ENCODE measurements at regions not wholly inside any gene's neighbourhood (a gene's known extent, or its start where the extent isn't known, plus 50 kb on each side); places are given as distances from the start of the nearest gene placed in this dataset.
A peak's percentile ranks its signal among the peaks of the same experiment; 100 is the strongest.
"Not testable (repeated sequence)": the region's sequence is repeated elsewhere in the genome, so short reads cannot be mapped to it uniquely, and the experiment has no call there.

DNA sequence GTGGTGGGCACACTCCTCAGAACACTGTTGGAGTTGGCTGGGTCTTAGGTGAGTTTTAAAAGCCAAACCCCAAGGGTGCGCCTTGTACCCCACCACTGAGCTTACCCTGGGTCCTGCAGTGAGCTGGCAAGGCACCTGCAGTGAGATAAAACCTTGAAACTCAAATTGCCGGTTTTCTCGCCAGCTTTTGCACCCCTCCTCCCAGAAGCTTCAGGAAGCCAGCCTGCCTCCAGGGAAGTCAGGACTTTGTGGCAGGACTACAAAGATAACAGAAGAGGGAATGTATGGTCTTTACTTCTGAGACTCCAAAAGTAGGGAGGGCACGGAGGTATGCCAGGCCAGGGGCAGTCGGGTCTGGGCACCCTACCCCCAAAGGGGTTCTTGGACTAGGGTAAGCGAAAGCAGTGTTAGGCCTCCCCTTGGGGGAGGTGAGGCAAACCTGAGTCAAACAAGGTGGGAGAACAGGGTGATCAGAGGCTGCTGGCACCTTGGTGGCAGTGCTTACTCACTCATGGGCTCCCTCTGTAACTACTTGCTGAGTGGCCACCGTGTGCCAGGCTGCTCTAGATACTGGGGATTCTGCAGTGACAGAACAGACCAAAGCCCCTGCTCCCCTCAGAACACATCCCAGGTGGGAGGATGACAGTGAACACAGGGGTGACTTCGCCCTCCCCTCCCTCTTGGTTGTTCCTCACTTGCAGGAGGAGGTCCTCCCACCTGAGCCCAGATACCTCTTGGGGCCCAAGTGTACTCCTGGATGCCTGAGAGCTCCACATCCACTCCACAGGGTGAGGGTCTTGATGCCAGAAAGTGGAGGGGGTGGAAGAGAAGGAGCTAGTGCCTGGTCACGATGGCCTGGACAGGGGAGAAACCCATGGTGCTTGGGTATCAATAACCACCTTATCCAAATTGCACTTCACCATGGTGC, 69.3 kb upstream of the RGPD5 start:
- Histone ChIP-seq H3K9me3 (no peaks in the 10 kb centered on the region), H3K4me3 (no peak overlapping the region), H3K36me3 (ENCODE audit: low read depth) (no peaks in the 10 kb centered on the region), H3K4me1 (ENCODE audit: low read depth) (peaks cover 3% of the 10 kb centered on the region)
- no peak for DNase-seq
- intact Hi-C loops (cut with DNase I, micrococcal nuclease): loop anchor here in 1 of 2 donors (10.0 kb wide), 1 partner anchor 170 kb away; no protein-coding TSS in a partner anchor
- ATAC-seq: no peak
- TF ChIP-seq, protein P1, sequence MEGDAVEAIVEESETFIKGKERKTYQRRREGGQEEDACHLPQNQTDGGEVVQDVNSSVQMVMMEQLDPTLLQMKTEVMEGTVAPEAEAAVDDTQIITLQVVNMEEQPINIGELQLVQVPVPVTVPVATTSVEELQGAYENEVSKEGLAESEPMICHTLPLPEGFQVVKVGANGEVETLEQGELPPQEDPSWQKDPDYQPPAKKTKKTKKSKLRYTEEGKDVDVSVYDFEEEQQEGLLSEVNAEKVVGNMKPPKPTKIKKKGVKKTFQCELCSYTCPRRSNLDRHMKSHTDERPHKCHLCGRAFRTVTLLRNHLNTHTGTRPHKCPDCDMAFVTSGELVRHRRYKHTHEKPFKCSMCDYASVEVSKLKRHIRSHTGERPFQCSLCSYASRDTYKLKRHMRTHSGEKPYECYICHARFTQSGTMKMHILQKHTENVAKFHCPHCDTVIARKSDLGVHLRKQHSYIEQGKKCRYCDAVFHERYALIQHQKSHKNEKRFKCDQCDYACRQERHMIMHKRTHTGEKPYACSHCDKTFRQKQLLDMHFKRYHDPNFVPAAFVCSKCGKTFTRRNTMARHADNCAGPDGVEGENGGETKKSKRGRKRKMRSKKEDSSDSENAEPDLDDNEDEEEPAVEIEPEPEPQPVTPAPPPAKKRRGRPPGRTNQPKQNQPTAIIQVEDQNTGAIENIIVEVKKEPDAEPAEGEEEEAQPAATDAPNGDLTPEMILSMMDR (IDR thresholded peaks at IDR 0.05): no peak

DNA sequence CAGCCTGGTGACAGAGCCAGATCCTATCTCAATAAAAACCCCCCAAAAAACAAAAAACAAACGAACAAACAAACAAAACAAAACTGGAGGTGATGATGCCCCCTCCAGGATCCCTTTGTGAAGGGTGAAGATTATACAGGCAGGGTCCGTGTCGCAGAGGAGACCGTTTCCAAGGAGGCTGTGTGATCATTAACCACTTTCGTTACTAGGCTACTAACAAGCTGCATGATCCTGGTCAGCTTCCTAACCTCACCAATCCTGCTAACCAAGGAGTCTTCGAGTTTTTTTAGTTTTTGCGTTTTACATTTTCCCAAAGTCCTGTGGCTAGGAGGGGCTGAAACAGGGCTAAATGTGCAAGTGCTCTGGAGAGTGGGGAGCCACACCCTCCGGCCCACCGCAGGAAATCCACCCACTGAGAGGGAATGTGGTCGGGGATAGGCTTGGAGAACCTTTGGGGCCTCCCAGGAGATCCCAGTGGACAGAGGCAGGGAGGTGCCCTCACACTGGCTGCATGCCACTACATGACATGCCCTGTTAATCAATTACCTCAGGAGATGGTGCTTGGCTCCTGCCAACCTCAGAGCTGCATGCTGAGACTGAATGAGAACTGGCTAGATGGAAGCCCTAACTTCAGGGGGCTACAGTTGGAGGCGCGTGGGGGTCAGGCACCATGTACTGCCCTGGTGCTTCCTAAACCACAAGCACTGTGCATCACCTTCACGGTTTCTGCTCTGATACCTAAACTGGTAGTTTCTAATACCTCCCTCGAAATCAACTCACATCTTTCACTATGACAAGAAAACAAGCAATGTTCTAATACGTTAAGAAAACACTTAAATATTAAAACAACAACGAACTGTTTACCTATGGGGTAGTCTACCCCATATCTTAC, 67.5 kb upstream of the RGPD5 start:
- Histone ChIP-seq H3K4me3 (no peak overlapping the region), H3K4me1 (ENCODE audit: low read depth) (peaks cover 3% of the 10 kb centered on the region), H3K9me3 (no peaks in the 10 kb centered on the region), H3K36me3 (ENCODE audit: low read depth) (no peaks in the 10 kb centered on the region)
- ATAC-seq (peak; percentile 94), DNase-seq (peak in 1 of 3 donors; percentile 59)
- intact Hi-C loops (cut with DNase I, micrococcal nuclease): loop anchor here in 1 of 2 donors (10.0 kb wide), 1 partner anchor 172 kb away; no protein-coding TSS in a partner anchor
- TF ChIP-seq, protein P1 (IDR thresholded peaks at IDR 0.05): no peak

DNA sequence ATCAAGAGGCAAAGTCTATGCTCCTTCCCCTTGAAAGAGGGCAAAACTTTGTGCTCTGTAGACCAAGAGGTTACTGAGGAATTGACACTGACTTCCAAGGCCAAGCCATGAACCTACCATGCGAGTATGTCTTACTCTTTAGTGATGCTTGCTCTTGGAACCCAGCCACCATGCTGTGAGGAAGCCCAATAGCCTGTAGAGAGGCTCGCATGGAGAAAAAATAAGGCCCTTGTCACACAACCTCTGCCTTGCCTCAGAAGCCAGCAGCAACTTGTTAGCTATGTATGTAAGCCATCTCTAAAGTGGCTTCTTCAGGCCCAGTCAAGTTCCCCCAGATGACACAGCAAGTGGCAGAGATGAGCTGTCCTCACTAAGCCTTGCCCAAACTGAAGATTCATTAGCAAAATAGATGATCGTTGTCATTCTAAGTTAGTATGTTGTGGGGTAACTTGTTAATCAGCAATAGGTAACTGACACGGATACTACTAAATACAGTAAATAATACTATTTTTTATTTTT, 66.1 kb upstream of the RGPD5 start:
- no peaks in the 10 kb centered on the region for H3K9me3 ChIP-seq
- ATAC-seq (no peak), DNase-seq (no peak)
- H3K4me1 ChIP-seq (ENCODE audit: low read depth): peaks cover 3% of the 10 kb centered on the region
- TF ChIP-seq, protein P1 (IDR thresholded peaks at IDR 0.05): no peak
- intact Hi-C loops (cut with DNase I, micrococcal nuclease): loop anchor here in 1 of 2 donors (10.0 kb wide), 1 partner anchor 173 kb away; no protein-coding TSS in a partner anchor
- H3K36me3 ChIP-seq (ENCODE audit: low read depth): no peaks in the 10 kb centered on the region
- H3K4me3 ChIP-seq: no peak overlapping the region

DNA sequence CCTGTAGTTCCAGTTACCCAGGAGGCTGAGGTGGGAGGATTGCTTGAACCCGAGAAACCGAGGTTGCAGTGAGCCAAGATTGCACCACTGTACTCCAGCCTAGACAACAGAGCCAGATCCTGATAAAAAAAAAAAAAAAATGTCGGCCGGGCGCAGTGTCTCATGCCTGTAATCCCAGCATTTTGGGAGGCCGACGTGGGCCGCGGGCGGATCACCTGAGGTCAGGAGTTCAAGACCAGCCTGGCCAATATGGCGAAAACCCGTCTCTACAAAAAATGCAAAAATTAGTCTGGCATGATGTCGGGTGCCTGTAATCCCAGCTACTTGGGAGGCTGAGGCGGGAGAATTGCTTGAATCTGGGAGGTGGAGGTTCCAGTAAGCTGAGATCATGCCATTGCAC, 60.4 kb upstream of the RGPD5 start:
- H3K9me3 ChIP-seq; intact Hi-C loops (cut with DNase I, micrococcal nuclease); H3K4me3 ChIP-seq; DNase-seq; H3K4me1 ChIP-seq (ENCODE audit: low read depth); H3K36me3 ChIP-seq (ENCODE audit: low read depth); ATAC-seq: not testable (repeated sequence)

DNA sequence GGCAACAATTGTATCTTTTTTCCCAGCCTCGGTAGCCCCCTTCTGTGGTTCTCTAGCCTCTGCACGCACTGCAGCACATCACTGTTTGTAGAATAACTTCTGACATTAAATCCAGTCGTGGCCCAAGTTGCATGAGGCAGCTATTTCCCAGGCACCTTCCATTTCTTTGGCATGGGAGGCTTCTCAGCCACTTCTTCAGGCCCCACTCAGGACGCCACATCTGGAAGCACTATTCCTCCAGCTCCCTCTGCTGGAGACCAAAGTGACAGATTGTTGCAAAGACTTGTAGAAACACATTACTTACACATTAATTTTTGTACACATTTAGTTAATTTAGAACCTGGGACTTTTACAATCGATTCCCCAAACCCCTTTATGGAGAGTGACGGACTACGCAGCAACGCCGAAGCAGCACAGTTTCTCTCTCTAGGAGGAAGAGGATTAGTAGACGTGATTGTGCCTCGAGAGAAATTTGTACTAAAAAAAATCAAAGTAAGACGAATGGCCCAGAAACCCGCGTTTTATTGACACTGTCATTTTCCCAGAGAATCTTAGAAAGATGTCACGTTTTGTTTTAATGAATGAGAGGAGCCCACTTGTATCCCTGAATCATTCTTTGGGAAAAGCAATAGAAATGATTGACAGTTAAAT, 57.8 kb upstream of the RGPD5 start:
- TF ChIP-seq, protein P1 (IDR thresholded peaks at IDR 0.05): peak; percentile 36
- H3K4me3 ChIP-seq: no peak overlapping the region
- H3K4me1 ChIP-seq (ENCODE audit: low read depth): no peaks in the 10 kb centered on the region
- intact Hi-C loops (cut with DNase I, micrococcal nuclease): no loop called here
- ATAC-seq (peak; percentile 60), DNase-seq (peak in 2 of 3 donors; percentile 37 to 81)
- H3K36me3 ChIP-seq (ENCODE audit: low read depth): no peaks in the 10 kb centered on the region
- no peaks in the 10 kb centered on the region for H3K9me3 ChIP-seq
